Urinary bladder (tissue), 3 donors: ENCODE measurements at regions not wholly inside any gene's neighbourhood (a gene's known extent, or its start where the extent isn't known, plus 50 kb on each side); places are given as distances from the start of the nearest gene placed in this dataset.
A peak's percentile ranks its signal among the peaks of the same experiment; 100 is the strongest.

Experiments
- DNase-seq: peaks from one replicate; pipeline ENCODE4 v3.0.0-alpha.2; 2015; ENCODE audit errors: extremely low spot score
- H3K27ac ChIP-seq: one replicate; pipeline ENCODE4 v1.5.1; 2013; ENCODE audit warnings: low read depth, mild to moderate bottlenecking, moderate library complexity
- H3K36me3 ChIP-seq: one replicate; pipeline ENCODE4 v1.6.1; 2013; ENCODE audit warnings: mild to moderate bottlenecking, moderate library complexity; ENCODE audit not compliant: insufficient read depth
- H3K4me1 ChIP-seq: one replicate; pipeline ENCODE4 v1.6.1; 2013; ENCODE audit warnings: mild to moderate bottlenecking, moderate library complexity; ENCODE audit not compliant: insufficient read depth
- H3K4me3 ChIP-seq: one replicate; pipeline ENCODE4 v1.5.1; 2013; ENCODE audit warnings: low read depth, low read length
- WGBS: extraction: QIAGEN DNeasy Blood & Tissue Kit; methylation state at CpG from one replicate; pipeline ENCODE4 v1.1.7; 2013; 5-methylcytosine and 5-hydroxymethylcytosine counted together
- donor health status: healthy with polysubstance abuse.
- donor health status: healthy.

DNA sequence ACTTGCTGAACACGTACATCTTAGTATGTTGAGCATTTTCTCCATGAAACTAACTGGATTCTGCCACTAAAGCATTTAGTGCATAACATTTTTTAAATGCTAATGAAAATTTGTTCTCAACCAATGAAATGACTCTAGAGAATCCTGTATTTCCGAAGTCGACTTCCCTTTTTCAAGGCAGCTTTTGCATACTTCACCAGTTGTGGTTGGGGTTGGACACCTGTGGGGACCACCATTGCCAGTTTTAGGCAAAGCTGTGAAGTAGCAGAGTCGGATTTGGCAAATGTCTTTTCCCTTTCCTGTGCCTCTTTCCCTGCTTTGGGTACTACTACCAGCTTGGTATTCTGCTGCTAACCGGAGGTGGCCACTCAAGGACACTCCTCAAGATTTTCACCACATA lies 349.2 kb downstream of the BCAT1 start:
- no peaks in the 10 kb centered on the region for H3K4me1 ChIP-seq
- DNase-seq: no peak
- 92% methylated on average over 5 of the region's 5 CpGs for WGBS
- no peaks in the 10 kb centered on the region for H3K36me3 ChIP-seq
- H3K4me3 ChIP-seq: no peak overlapping the region
- no peak overlapping the region for H3K27ac ChIP-seq

DNA sequence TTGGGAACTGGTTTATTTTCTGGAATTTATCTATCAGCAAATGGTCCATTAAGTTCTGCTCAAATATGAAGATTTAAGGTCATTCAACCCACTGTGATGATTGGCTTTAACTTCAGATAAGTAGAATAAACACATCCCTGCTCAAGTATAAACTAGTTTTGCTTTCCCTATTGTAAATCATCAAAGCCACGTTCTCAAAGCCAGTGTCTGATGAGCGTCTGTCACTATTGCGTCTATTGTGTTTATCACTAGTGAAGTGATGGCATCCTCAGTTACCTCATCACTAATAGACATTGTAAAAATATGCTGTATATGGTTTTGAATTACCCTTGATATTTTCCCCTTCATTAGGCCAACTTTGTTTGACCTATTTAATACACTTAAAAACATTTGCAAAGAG lies 351.3 kb downstream of the BCAT1 start:
- H3K36me3 ChIP-seq: no peaks in the 10 kb centered on the region
- DNase-seq: no peak
- H3K27ac ChIP-seq: no peak overlapping the region
- 65% methylated on average over 3 of the region's 3 CpGs for WGBS
- no peaks in the 10 kb centered on the region for H3K4me1 ChIP-seq
- no peak overlapping the region for H3K4me3 ChIP-seq

DNA sequence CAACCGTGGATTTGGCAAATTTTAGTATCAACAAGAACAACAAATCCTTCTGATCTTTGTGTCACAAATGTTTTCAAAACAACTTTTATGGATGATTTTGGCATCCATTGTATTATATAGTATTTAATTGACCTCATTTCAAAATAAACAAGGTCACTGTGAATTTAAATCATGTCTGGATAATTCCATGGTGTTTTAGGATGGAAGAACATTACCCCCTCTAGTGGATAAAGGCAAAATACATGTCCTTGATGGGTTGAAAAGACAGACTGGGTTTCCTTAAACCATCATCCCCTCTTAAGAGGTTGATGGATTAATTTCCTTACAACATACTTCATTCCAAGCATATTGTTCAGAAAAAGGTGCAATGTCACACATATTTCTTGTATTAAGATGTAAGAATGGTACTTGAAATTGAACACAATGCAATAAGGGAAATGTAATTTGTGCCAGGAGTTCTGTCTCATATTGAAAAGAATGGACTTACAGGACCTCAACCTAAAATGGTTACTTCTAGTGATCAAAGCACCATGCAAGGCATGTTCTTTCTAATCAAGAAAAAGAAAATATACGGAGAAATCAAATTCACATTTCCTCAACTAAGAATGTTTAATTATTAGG lies 352.0 kb downstream of the BCAT1 start:
- H3K4me1 ChIP-seq: no peaks in the 10 kb centered on the region
- H3K36me3 ChIP-seq: no peaks in the 10 kb centered on the region
- DNase-seq: no peak
- no peak overlapping the region for H3K27ac ChIP-seq
- WGBS: 54% methylated on average over 2 of the region's 2 CpGs
- H3K4me3 ChIP-seq: no peak overlapping the region

DNA sequence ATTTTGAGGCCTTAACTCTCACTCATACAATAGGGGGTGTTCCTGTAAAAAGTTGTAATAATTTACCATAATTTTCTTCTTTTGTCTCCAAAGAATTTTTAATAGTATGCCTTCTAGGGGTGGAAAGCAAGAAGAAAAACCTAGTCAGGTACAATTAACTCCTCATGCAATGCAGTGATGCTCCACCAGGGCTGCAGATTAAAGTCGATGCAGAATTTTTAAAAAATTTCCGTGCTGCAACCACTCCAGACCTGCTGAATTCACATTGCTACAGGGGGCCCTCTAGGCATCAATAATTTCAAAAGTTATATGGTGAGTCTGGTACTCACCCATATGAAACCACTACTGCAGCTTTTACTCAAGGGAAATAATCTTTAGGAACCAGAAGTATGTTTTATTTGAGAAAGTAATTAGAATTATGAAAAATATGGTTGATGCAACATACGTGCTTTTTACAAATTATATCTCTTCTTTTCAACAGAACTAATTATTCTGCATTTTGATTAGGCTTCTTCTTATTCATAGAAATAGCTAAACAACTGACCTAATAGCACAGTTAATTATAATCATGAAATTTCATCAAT lies 353.2 kb downstream of the BCAT1 start:
- WGBS: 66% methylated on average over 3 of the region's 3 CpGs
- H3K4me3 ChIP-seq: no peak overlapping the region
- DNase-seq: no peak
- no peaks in the 10 kb centered on the region for H3K36me3 ChIP-seq
- no peaks in the 10 kb centered on the region for H3K4me1 ChIP-seq
- H3K27ac ChIP-seq: no peak overlapping the region

DNA sequence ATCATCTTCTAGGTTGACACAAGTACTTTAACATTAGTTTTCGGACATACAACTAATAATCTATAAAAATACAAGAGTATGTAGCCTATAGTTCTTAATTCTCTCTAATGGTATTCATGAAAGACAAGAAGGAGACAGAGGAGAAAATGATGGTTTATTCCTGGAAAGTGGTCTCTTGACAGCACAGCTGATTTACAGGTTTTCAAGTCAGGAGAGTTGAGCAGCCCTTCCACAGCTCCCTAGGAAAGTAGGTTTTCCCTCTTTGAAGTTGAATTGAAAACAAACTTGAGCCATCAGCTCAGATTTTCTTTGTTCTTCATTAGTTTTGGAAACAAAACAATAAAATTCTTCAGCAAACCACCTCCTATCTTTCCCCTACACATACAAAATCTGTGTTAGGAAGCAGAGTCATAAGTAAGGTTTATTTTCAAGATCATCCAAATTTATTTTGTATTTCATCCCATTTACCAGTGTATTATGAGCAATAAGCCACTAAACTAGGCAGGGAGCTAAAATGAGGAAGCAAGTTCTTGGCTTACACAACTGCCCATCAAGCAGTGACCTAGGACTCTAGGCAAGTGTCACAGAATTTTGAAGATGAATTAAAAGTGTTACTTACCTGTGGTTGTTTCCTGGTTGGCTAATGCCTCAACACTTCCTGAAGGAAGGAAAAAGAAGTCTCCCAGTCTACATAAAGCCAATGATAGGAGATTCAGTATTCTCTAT lies 357.0 kb downstream of the BCAT1 start:
- H3K27ac ChIP-seq: no peak overlapping the region
- H3K36me3 ChIP-seq: no peaks in the 10 kb centered on the region
- H3K4me1 ChIP-seq: no peaks in the 10 kb centered on the region
- 97% methylated on average over 1 of the region's 1 CpG for WGBS
- DNase-seq: no peak
- no peak overlapping the region for H3K4me3 ChIP-seq

DNA sequence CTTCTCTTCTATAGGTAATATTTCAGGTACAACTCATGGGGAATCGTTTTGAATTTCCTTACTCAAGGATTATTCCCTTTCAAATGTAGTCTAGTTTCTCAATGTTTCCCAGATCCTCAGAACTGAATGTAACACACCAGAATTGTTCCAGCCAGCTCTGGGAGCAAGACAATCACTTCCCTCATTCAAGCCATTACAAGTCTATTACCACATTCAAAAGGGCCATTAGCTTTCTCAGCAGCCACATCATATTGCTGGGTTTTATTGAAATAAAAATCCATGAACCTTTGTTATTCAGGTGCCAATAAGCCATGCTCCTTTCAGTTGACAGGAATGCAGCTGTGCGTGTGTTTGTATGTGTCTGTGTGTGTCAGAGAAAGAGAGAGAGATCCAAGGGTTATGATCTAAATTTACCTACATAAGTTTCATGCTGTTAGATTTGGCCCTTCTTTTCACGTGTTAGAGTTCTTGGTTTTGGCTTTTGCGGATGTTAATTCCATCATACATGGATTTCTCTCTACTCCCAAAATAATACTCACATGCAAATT lies 357.7 kb downstream of the BCAT1 start:
- no peaks in the 10 kb centered on the region for H3K36me3 ChIP-seq

DNA sequence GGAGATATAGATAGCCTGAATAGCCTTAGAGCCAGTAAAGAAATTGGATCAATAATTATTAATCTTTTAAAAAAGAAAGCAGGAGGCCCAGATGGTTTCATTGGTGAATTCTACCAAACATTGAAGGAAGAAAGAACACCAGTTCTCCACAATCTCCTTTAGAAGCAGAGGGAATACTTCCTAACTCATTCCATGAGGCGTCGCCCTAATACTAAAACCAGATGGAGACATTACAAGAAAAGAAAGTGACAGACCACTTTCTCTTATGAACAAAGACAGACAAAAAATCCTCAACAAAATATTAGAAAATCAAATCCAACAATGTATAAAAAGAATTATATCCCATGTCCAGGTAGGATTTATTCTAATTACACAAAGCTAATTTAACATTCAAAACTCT lies 362.6 kb downstream of the BCAT1 start:
- DNase-seq: no peak
- no peak overlapping the region for H3K4me3 ChIP-seq
- 97% methylated on average over 2 of the region's 2 CpGs for WGBS
- no peak overlapping the region for H3K27ac ChIP-seq
- H3K36me3 ChIP-seq: no peaks in the 10 kb centered on the region
- H3K4me1 ChIP-seq: no peaks in the 10 kb centered on the region

More for the DNA sequence above, 357.7 kb downstream of the BCAT1 start:
- 84% methylated on average over 4 of the region's 4 CpGs for WGBS
- H3K27ac ChIP-seq: no peak overlapping the region
- no peak overlapping the region for H3K4me3 ChIP-seq
- no peaks in the 10 kb centered on the region for H3K4me1 ChIP-seq
- DNase-seq: no peak

DNA sequence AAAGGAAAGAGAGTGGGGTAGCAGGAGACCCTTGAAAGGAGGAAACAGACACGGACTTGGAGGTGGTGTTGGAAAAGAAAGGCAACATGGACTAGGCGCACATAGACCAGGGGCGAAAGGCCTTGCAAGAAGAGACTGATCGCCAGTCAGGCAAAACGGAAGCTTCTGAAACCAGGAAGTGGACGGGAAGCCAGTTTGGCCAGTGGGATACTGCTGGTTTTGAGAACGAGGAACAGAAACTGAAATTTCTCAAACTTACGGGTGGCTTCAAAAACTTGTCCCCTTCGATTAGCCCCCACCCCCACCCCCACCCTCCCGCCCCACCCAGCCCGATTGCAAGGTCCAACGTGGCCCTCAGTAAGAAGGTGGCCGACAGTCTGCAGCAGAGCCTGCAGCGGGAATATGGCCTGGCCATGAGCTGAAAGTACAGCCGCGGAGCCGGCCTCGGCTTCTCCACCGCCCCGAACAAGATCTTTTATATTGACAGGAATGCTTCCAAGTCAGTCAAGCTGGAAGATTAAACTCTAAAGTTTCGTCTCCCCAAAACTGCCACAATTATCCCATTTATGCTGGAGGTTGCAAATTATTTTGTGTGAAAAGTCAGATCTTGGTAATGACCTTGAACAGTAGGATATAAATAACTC lies 364.7 kb downstream of the BCAT1 start:
- Histone ChIP-seq H3K36me3 (no peaks in the 10 kb centered on the region), H3K4me3 (no peak overlapping the region), H3K27ac (no peak overlapping the region), H3K4me1 (no peaks in the 10 kb centered on the region)
- 91% methylated on average over 21 of the region's 21 CpGs for WGBS
- DNase-seq: no peak

DNA sequence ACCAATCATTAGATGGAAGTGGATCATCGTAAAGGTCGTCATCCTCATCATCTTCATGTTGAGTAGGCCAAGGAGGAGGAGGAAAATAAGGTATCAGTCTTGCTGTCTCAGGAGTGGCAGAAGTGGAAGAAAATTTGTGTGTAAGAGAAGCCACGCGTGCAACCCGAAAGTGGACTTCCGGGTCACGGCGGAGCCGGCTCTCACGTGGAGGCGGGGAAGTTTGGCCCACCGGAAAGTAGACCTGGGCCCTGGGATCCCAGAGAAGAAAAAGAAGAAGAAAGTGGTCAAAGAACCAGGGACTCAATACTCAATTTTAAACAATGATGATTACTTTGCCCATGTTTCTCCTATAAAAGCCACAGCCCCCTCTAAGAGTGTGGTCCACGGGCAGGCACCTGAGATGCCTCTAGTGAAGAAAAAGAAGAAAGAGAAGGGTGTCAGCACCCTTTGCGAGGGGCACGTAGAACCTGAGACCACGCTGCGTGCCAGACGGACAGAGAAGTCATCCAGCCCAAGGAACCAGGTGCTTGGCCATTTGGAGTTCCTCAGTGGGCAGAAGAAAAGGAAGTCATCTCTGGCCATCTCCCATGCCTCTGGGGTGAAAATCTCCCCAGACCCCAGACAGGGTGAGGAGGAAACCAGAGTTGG lies 365.8 kb downstream of the BCAT1 start:
- H3K4me3 ChIP-seq: no peak overlapping the region
- no peaks in the 10 kb centered on the region for H3K4me1 ChIP-seq
- WGBS: 97% methylated on average over 18 of the region's 18 CpGs
- no peak for DNase-seq
- no peak overlapping the region for H3K27ac ChIP-seq
- H3K36me3 ChIP-seq: no peaks in the 10 kb centered on the region

DNA sequence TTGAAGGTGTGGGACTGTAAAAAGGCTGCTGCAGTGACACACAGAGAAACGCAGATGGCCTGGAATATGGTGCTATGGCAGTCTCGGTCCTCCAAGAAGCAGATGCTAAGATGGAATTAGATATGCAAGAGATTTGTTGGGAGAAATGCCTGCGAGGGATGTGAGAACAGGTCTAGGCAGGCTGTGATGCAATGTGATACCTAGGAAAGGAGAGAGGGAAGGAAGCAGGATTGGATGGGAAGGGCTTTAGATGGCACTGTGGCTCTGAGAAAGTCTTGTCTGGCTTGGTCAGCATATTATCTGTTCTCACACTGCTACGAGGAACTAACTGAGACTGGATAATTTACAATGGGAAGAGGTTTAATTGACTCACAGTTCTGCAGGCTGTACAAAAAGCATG lies 374.4 kb downstream of the BCAT1 start:
- 91% methylated on average over 4 of the region's 4 CpGs for WGBS
- Histone ChIP-seq H3K36me3 (no peaks in the 10 kb centered on the region), H3K4me3 (no peak overlapping the region), H3K27ac (no peak overlapping the region), H3K4me1 (no peaks in the 10 kb centered on the region)
- no peak for DNase-seq

DNA sequence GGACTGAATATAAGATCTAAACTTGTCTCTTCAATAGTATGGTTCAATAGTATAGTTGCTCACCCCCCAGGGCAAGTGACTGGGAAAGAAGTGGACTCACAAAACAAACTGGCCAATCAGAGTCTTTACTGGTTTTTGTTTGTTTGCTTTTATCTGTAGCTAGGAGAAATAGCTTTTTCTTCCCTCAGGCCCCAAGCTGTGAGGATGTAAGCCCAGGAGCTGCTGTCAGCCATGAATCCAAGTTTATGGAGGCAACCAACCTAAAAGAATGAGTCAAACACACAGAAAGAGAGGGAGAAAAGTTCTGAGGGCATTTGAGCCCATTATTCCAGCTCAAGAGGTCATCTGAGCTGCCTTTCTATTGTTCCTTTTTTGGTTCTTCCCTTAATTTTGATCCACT lies 375.3 kb downstream of the BCAT1 start:
- no peak for DNase-seq
- no peak overlapping the region for H3K4me3 ChIP-seq
- no peaks in the 10 kb centered on the region for H3K4me1 ChIP-seq
- no peaks in the 10 kb centered on the region for H3K36me3 ChIP-seq
- no peak overlapping the region for H3K27ac ChIP-seq

DNA sequence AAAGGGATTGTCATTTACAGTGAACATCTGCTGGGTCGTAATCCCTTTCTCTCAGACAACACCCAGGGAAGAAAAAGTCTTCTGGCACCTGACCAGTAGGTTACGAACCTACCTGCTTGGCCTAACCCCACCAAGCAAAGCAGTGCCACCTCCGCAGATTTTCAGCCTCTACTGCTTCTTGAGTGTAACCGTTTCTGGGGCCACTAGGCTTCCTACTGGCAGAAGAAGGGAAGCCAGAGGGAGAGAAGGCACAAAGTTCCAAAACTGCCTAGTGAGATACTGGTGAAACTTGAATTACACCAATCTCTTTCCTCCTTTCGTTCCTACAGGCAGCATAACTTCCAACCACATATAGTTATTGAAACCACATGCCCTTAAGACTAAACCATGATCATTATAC lies 383.6 kb downstream of the BCAT1 start:
- no peak for DNase-seq
- Histone ChIP-seq H3K27ac (no peak overlapping the region), H3K36me3 (no peaks in the 10 kb centered on the region), H3K4me3 (no peak overlapping the region), H3K4me1 (no peaks in the 10 kb centered on the region)
- 92% methylated on average over 5 of the region's 5 CpGs for WGBS

DNA sequence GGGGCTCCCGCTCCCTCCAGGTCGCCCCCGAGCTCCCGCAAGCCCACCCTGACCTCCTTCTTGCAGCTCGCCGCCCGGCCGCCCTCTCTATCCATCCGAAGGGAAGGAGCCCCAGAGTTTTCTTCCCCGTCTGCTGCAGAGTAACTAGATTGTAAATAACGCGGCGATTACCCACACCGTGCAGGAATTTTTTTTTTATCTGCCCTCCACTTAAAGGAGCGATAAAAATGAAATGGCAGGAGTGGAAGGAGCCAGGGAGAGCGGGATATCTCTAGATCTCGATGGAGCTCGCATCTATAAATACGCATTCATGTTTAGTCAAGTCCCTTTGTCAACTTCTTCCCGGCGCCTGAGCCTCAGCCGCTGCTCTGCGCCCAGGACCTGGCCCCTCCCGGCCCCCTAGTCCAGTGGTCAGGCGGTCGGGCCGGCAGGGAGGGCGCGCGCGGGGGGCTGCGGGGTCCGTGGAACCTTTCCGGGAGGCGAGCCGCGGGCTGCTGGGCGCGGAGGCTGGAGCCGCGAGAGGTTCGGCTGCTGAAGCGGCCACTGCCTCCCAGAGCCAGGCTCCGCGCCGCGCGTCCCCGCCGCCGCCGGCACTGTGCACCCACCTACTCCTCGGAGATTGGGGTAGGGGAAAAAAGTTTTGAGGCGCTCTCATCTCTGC lies 386.0 kb downstream of the BCAT1 start:
- peak overlapping the region; percentile 42 for H3K27ac ChIP-seq
- H3K4me1 ChIP-seq: no peaks in the 10 kb centered on the region
- WGBS: under 1% methylated on average over 54 of the region's 54 CpGs
- no peaks in the 10 kb centered on the region for H3K36me3 ChIP-seq
- peak overlapping the region; percentile 71 for H3K4me3 ChIP-seq
- DNase-seq: no peak
